Astrocyte of the spinal cord (primary cell): ENCODE measurements at regions not wholly inside any gene's neighbourhood (a gene's known extent, or its start where the extent isn't known, plus 50 kb on each side); places are given as distances from the start of the nearest gene placed in this dataset.

Source experiments
- DNase-seq: peaks from one replicate; pipeline ENCODE4 v3.0.0; 2011; ENCODE audit warnings: low read depth, low spot score
- H3K4me3 ChIP-seq: 2 replicates; pipeline ENCODE4 v1.5.1; 2011; ENCODE audit warnings: low read depth, mild to moderate bottlenecking, low read length, moderate library complexity
- CTCF ChIP-seq: IDR thresholded peaks from 2 replicates; pipeline ENCODE4 v1.5.1; 2012; ENCODE audit warnings: low read depth, mild to moderate bottlenecking, low read length, inconsistent platforms
- in situ Hi-C: cut with HindIII; loops from 2 replicates; pipeline ENCODE4 v1.10.0; 2017; ENCODE audit warnings: low sequenced_read_pairs

GRCh38 chr20:8951164-8951563 is 117.7 kb upstream of the PLCB4 start:
- H3K4me3 ChIP-seq, result no peak overlapping the region
- in situ Hi-C loops, result no loop called here
- DNase-seq, result no peak
- TF ChIP-seq CTCF, result no peak

- no peak for TF ChIP-seq CTCF
- H3K4me3 ChIP-seq, result no peak overlapping the region
- in situ Hi-C loops, result no loop called here
- no peak for DNase-seq
Observed at GRCh38 chr20:8952721-8953120, 116.2 kb upstream of the PLCB4 start.

DNA sequence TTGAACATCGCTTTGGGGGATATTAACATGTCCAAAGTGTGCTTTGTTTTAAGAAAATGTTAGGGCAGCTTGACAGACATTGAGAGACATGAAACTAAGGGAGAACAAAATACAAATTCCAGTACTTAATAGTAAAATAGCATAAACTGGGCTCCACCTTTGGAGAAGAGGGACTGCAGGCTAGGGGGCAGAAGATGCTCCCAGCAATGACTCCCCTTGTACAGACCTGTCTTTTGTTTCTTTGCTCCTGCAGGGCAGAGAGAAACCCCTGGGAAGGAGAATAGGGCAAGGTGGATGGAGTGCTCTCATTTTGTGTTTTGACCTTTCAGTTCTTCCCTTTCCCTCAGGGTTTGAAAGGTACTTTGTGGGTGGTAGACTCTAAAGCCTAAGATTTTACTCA is 115.6 kb upstream of the PLCB4 start:
- no peak overlapping the region for H3K4me3 ChIP-seq
- in situ Hi-C loops, result no loop called here
- DNase-seq, result no peak
- peak; percentile 11 for TF ChIP-seq CTCF

- DNase-seq, result no peak
- in situ Hi-C loops, result no loop called here
- no peak overlapping the region for H3K4me3 ChIP-seq
- TF ChIP-seq CTCF, result no peak
Observed at GRCh38 chr20:8960241-8960640, 108.6 kb upstream of the PLCB4 start.

DNA sequence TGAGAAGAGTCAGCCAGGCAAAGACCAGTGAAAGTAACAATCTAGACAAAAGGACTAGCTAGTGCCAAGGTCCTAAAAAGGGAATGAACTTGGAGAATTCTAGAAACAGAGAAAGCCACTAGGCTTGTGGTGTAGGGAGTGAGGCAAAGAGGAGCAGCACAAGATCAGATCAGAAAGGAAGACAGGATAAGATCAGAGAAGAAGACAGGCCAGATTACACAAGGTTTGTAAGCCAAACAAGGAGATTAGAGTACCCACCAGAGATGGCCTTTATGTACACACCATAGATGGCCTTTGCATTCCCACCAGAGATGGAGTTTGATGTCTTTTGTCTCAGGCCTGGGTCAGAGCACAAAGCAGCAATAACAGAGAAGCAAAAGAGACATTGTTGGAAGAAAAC is 105.6 kb upstream of the PLCB4 start:
- in situ Hi-C loops, result no loop called here
- DNase-seq, result no peak
- no peak overlapping the region for H3K4me3 ChIP-seq
- no peak for TF ChIP-seq CTCF

DNA sequence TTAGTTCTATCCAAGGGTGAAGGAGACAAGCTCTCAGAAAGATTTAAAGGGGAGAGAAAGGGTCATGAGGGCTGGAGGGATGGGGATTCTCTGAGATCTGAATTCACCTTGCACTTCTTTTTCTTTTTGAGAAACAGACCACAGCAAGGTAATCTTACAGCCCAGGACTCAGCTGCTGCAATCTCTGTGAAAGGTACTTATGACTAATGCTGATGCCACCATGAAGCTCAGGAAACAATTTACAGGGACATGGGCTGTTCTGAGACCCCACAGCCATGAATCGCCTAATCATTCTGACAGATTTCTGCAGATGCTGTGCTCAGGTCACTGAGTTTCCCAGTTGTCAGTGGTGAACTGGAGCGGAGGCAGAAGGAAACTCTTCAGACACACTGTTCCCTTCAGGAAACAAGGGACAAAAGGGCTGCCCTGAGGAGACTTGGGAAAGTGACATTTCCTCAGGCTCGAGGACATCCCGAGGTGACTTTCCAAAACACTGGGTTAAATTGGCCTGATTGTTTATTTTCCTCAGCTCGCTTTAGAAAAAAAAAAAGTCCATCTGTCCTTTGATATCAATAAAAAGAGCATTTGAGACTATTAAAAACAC is 103.8 kb upstream of the PLCB4 start:
- in situ Hi-C loops, result no loop called here
- H3K4me3 ChIP-seq, result no peak overlapping the region
- no peak for DNase-seq
- TF ChIP-seq CTCF, result no peak
